NCI-H187 (cell line): ENCODE measurements at regions not wholly inside any gene's neighbourhood (a gene's known extent, or its start where the extent isn't known, plus 50 kb on each side); places are given as distances from the start of the nearest gene placed in this dataset.
"Not testable (repeated sequence)": the region's sequence is repeated elsewhere in the genome, so short reads cannot be mapped to it uniquely, and the experiment has no call there.

Experiments used
- DNase-seq, 2 experiments: peaks; one replicate each; lab custom pipeline; 2025; lab: John Stamatoyannopoulos, UW

- no peak for DNase-seq
Observed at GRCh38 chr17:34740565-34741520, 161.5 kb downstream of the TMEM132E start.

- DNase-seq = no peak
Observed at GRCh38 chr17:34739386-34739785, 160.0 kb downstream of the TMEM132E start.

GRCh38 chr17:34737673-34738072, 158.3 kb downstream of the TMEM132E start:
- DNase-seq = not testable (repeated sequence)

DNA sequence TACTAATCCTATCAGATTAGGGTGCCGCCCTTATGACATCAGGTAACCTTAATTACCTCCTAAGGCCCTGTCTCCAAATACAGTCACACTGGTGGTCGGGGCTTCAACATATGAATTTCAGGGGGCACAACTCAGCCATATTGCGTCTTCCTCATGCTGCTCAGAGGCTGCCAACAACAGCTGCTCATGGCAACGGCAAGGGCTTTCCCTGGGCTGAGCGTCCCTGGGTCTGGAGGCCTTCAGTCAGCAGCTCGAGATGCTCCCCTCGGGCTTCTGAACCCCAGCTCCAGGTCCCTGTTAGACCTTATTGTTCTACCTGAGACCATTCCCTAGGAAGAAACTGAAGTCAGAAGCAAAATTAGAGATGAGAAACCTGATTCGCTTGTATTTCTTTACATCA, 157.2 kb downstream of the TMEM132E start:
- DNase-seq = no peak

- DNase-seq = no peak
Observed at GRCh38 chr17:34733333-34733732, 154.0 kb downstream of the TMEM132E start.

GRCh38 chr17:34730816-34731215, 151.4 kb downstream of the TMEM132E start:
- no peak for DNase-seq

- no peak for DNase-seq
Observed at GRCh38 chr17:34728771-34729310, 149.5 kb downstream of the TMEM132E start.

- no peak for DNase-seq
Observed at GRCh38 chr17:34727601-34728000, 148.2 kb downstream of the TMEM132E start.

DNA sequence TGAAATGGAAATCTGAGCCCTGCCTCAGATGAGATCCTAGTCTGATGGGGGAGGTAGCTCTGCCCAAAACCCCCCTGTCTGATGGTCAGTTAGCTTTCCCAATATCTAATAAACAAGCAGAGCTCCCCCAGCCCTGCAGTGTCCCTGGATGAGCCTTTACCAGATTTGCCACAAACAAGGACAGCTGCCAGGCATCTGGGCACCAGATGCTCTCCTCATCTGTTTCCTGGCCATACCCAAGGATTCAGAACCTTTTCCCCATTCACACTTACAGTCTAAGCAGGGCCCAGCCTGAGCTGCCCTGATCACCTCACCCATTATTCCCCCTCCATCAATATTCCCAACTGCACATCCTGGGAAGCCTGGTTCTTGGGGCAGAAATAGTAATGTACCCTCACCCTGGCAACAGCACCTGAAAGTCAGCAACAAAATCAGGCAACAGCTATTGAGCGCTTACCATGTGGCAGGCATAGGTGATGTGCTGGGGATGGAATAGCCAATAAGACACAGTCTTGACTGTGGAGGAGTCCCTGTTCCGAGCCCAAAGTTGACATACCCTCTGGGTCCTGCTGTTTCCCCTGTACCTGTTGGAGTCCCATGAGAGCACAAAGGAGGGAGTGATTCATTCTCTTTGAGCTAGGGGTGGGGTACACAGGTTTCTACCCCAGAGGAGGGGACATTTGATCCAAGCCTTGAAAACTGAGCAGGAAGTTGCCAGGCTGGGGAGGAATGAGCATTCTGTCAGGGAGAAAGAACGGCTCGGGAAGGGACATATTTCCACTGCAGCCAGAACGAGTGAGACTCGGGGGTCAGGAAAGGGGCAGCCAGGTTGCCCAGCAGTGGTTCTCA, 147.4 kb downstream of the TMEM132E start:
- no peak for DNase-seq

DNA sequence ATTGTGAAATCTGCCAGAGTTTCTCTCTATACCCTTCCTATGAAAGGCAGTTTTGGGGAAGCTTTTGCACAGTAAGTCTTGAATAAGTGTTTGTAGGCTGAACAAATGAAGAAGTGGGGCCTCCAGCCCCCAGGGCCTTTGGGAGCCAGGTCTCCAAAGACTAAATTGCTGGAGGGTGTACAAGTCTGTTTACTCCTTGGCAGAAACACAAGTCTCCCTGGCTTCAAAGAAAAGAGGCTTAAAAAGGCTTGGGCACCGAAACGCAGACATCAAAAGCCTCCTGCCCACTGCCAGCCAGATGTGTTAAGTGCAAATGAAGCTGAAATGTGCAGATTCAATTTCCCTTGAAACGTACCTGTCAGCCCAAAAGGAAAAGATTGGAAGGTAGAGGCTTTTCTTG, 146.3 kb downstream of the TMEM132E start:
- DNase-seq = no peak

- DNase-seq = peak in 1 of 2 experiments; percentile 67
Observed at GRCh38 chr17:34725008-34725407, 145.6 kb downstream of the TMEM132E start.

GRCh38 chr17:34723875-34724274, 144.5 kb downstream of the TMEM132E start:
- peak; percentile 50 to 66 for DNase-seq

DNA sequence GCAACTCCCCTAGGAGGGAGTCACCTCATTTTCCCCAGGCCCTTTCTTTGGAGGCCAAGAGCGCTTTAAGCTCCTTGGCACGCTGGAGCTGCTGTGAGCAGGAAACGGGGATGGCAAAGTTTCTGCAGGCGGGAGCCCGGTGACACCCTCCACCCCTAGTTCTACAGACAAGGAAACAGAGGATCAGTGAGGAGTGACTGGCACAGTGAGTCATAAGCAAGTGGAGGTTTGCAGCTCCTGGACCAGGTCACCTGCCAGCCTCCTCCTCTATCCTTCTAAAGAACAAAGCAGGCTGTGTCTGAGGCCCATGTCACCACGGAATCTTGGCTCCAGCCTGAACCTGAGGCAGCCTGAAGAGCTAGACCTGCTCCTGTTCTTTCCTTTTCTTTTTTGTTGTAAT, 141.9 kb downstream of the TMEM132E start:
- no peak for DNase-seq

DNA sequence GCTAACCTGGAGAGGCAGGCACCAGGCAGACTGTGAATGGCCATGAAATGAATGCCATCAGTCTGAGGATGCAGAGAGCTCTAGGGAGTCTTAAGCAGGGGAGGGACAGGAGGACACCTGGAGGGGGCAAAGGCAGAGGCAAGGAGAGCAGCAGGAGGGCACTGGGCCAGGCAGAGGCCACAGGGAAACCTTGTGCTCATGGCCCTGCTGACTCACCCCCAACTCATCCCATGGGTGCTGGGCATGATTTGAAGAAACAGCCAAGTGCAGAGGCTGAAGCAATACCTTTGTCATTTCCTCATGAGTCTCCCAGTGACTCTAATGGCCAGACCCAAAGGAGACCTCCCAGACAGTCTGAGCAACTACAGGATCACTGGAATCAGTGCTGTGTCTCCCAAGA, 141.4 kb downstream of the TMEM132E start:
- DNase-seq = no peak

DNA sequence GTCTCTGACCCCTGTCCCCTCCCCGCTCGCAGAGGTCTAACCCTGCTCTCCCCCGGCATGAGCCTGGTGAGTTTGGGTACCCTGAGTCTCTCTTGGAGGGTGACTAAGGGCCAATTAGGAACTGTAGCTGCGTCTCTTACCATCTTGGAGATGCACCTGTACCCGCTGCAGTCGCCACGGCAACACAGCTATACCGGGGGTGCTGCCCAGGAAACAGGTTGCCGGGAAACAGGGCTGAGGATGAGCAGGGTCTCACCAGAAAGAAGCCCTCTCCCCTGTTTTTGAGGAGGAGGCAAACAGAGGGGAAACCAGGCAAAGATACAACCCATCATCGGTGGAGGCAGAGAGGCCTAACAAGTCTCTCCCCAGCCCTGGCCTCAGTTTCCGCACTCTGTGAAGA, 140.2 kb downstream of the TMEM132E start:
- DNase-seq = no peak

DNA sequence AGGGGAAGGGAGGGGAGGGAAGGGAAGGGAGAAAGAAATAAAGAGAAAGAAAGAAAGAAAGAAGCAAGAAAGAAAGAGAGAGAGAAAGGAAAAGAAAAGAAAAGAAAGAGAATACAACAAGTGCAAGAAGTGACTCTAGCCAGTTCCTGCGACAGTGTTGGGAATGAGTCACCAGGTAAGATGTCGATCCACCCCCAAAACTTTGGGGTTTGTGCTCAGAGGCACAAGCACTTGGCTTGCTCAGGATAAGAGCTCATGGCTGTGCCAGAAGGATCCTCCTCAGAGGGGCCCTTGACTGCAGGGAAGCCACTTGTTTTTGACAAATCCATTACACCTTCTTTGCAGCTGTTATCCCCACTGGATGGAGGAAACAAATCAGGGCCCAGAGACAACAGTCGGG, 137.7 kb downstream of the TMEM132E start:
- DNase-seq = no peak

DNA sequence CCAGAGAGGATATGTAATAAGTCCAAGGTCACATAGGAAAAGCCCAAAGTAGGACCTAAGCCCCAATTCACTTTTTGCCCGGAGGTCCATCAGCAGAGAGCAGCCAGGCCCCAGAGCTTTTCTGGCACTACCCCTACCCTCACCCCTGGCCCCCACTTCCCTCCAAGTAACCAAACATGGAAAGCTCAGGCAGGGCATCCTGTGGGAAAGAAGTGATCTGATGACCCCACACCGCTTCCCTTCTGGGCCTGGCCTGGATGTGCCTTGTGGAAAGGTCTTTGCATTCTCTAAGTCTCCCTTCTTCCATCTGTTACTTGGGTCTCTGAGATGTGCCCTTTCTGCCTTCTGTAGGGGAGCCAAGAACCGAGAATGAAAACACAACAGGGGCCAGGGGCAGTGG, 136.9 kb downstream of the TMEM132E start:
- DNase-seq = no peak

GRCh38 chr17:34715504-34715903, 136.1 kb downstream of the TMEM132E start:
- DNase-seq = no peak

DNA sequence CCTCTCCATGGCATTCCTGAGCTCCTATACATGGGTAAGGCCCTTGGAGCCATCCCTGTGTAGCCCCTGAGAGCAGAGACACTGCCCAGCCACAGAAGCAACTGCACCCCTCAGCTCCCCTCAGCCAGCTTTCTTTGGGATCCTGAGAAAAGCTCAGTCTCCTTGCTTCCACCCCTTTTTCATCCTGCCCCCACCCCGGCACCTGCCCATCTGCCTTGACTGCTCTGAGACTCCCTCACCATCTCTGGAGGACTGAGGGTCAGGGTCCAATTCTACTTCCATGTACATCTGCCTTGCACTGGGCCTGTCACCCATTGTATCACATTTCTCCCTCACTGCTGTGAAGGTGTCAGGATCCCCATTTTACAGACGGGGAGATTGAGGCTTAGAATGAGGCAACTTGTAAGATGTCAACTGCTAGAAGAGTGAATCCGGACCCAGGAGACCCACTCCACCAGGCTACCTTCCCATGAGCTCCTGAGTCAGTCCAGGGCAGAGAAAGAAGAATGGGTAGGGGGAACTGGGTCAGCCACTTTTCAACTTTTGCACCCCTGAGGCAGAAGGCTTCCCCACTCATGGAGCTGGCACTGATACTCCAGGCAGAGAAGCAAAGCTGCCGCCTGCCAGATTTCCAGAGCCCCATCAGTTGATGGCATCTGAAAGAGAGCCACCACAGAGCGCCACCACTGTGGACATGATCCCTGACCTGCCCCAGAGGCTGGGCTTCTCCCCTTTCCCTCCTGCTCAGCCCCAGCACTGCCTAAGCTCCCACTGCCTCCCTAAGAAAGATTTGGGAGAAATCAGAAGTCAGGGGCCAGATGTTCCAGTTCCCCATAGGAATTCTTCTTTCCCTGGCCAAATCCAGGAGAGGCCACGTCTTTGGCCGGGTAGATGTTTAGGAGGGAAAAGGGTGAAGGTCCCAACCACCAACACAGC, 135.4 kb downstream of the TMEM132E start:
- no peak for DNase-seq

DNA sequence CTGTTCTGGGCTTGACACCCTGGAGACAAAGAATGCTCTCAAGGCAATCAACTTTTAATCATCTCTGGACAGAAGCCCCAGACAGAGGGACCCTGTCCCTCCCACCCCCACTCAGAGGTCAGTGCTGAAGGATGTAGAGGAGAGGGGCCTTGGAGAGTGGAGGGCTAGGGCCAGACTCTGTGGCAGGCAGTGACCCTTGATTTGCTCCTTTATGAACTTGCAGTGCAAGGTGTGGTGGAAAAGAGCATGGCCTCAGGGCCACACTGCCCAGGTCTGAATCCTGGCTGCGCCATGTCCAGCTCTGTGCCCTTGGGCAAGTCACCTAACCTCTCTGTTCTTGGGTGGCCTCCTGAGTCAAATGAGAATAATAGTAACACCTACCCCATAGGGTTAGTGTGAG, 134.3 kb downstream of the TMEM132E start:
- DNase-seq = no peak

- DNase-seq = no peak
Observed at GRCh38 chr17:34712481-34713195, 133.3 kb downstream of the TMEM132E start.
